H1 (cell line): ENCODE measurements at regions not wholly inside any gene's neighbourhood (a gene's known extent, or its start where the extent isn't known, plus 50 kb on each side); places are given as distances from the start of the nearest gene placed in this dataset.

Source experiments
- CTCF ChIA-PET: fragments of 300-600 bp; sonication (Branson Sonifier 250); formaldehyde crosslinking; loops from one replicate; lab custom pipeline; 2021; ENCODE audit not compliant: partially characterized antibody; lab: Charles Lee
- POLR2A ChIA-PET: fragments of 300-600 bp; sonication (Branson Sonifier 250); formaldehyde crosslinking; loops from one replicate; lab custom pipeline; 2021; ENCODE audit warnings: inconsistent platforms; ENCODE audit not compliant: partially characterized antibody; lab: Charles Lee
- DNase-seq, 2 experiments: peaks; one replicate each; pipeline versions ENCODE4 v3.0.0 to v3.0.0-alpha.2; 2010 to 2022; ENCODE audit warnings: low spot score in 2 of 2, low read depth in 1 of 2, mixed read lengths in 1 of 2
- FAIRE-seq: peaks from 2 replicates; lab custom pipeline; 2011; peaks lifted over from hg19 to GRCh38; lab: Jason Lieb, UNC
- H2AFZ ChIP-seq: 2 replicates; pipeline ENCODE4 v1.8.1; 2012; ENCODE audit warnings: low read length, inconsistent platforms
- H2AK5ac ChIP-seq: 2 replicates; pipeline ENCODE4 v1.6.1; 2013; ENCODE audit warnings: low read depth, low read length
- H2BK120ac ChIP-seq: replicated peaks from 2 replicates; pipeline ENCODE3; 2013; ENCODE audit warnings: low read depth, low read length, inconsistent platforms
- H2BK12ac ChIP-seq: 2 replicates; pipeline ENCODE4 v1.6.1; 2013; ENCODE audit warnings: low read depth, low read length
- H2BK15ac ChIP-seq: 2 replicates; pipeline ENCODE4 v1.6.1; 2013; ENCODE audit warnings: low read length
- H2BK20ac ChIP-seq: 2 replicates; pipeline ENCODE4 v1.6.1; 2013; ENCODE audit warnings: low read length
- H2BK5ac ChIP-seq: 2 replicates; pipeline ENCODE4 v1.6.1; 2013; ENCODE audit warnings: low read depth, low read length
- H3K14ac ChIP-seq: 2 replicates; pipeline ENCODE4 v1.6.1; 2013; ENCODE audit warnings: inconsistent platforms; ENCODE audit not compliant: insufficient read length
- H3K18ac ChIP-seq: 2 replicates; pipeline ENCODE4 v1.6.1; 2013; ENCODE audit warnings: low read length; ENCODE audit errors: extremely low read depth
- H3K23ac ChIP-seq: 2 replicates; pipeline ENCODE4 v1.6.1; 2013; ENCODE audit warnings: inconsistent platforms; ENCODE audit not compliant: insufficient read length
- H3K23me2 ChIP-seq: 2 replicates; pipeline ENCODE4 v1.6.1; 2013; ENCODE audit warnings: low read depth, low read length
- H3K27ac ChIP-seq: 2 replicates; pipeline ENCODE4 v1.6.1; 2011; ENCODE audit warnings: low read depth, low read length, inconsistent platforms
- H3K27me3 ChIP-seq, 4 experiments: replicated peaks in 1 of 4; 1 replicate in 1 of 4; 2 replicates in 3 of 4; pipeline versions ENCODE4 v1.6.1 to v1.8.1; 2011 to 2013; ENCODE audit warnings: low read length in 3 of 4, mild to moderate bottlenecking in 3 of 4, inconsistent platforms in 2 of 4, mixed read lengths in 2 of 4, moderate library complexity in 1 of 4; ENCODE audit not compliant: control insufficient read depth in 3 of 4, insufficient read depth in 3 of 4; ENCODE audit errors: extremely low read depth in 1 of 4
- H3K36me3 ChIP-seq, 4 experiments: 2 replicates each; pipeline versions ENCODE4 v1.6.1 to v1.8.1; 2011 to 2013; ENCODE audit warnings: mild to moderate bottlenecking in 4 of 4, low read length in 3 of 4, moderate library complexity in 2 of 4, control low read depth in 1 of 4, inconsistent platforms in 1 of 4; ENCODE audit not compliant: insufficient read depth in 4 of 4, control insufficient read depth in 2 of 4
- H3K4ac ChIP-seq: replicated peaks from 2 replicates; pipeline ENCODE3; 2013; ENCODE audit warnings: low read length, low read depth, mixed read lengths, inconsistent platforms; ENCODE audit not compliant: insufficient read length
- H3K4me1 ChIP-seq, 4 experiments: replicated peaks in 1 of 4; 1 replicate in 1 of 4; 2 replicates in 3 of 4; pipeline versions ENCODE4 v1.6.1 to v1.8.1; 2011 to 2013; ENCODE audit warnings: low read length in 3 of 4, inconsistent platforms in 2 of 4, mixed read lengths in 1 of 4; ENCODE audit not compliant: insufficient read depth in 4 of 4, control insufficient read depth in 3 of 4
- H3K4me2 ChIP-seq, 2 experiments: 2 replicates each; pipeline versions ENCODE4 v1.6.1 to v1.8.1; 2011 to 2013; ENCODE audit warnings: low read depth in 2 of 2, low read length in 2 of 2, control low read depth in 1 of 2, inconsistent platforms in 1 of 2, mild to moderate bottlenecking in 1 of 2; ENCODE audit not compliant: insufficient read depth in 1 of 2
- H3K4me3 ChIP-seq, 4 experiments: fragments of 200-600, 300-600 bp in 1 of 4; sonication (generic), shearing (Covaris generic), sonication (Bioruptor Twin) in 1 of 4; 2 replicates each; pipeline versions ENCODE4 v1.5.1 to v1.8.1; 2011 to 2016; ENCODE audit warnings: low read length in 4 of 4, low read depth in 3 of 4, control low read depth in 2 of 4, inconsistent platforms in 2 of 4, mild to moderate bottlenecking in 2 of 4, mixed read lengths in 1 of 4, moderate library complexity in 1 of 4; ENCODE audit not compliant: insufficient read depth in 2 of 4; ENCODE audit errors: extremely low read depth in 1 of 4
- H3K56ac ChIP-seq: replicated peaks from 2 replicates; pipeline ENCODE3; 2013; ENCODE audit warnings: low read depth, mild to moderate bottlenecking, mixed read lengths, low read length, inconsistent platforms; ENCODE audit not compliant: insufficient read length
- H3K79me1 ChIP-seq: 2 replicates; pipeline ENCODE4 v1.6.1; 2013; ENCODE audit warnings: low read depth, low read length, control low read depth
- H3K79me2 ChIP-seq, 2 experiments: 2 replicates each; pipeline versions ENCODE4 v1.6.1 to v1.8.1; 2012 to 2013; ENCODE audit warnings: low read length in 2 of 2, mild to moderate bottlenecking in 2 of 2, inconsistent platforms in 1 of 2; ENCODE audit not compliant: insufficient read depth in 2 of 2, control insufficient read depth in 1 of 2
- H3K9ac ChIP-seq, 4 experiments: replicated peaks in 1 of 4; 1 replicate in 1 of 4; 2 replicates in 3 of 4; pipeline versions ENCODE4 v1.6.1 to v1.8.1; 2011 to 2013; ENCODE audit warnings: low read depth in 3 of 4, low read length in 3 of 4, control low read depth in 2 of 4, mild to moderate bottlenecking in 2 of 4, moderate library complexity in 2 of 4, inconsistent platforms in 1 of 4; ENCODE audit errors: extremely low read depth in 1 of 4
- H3K9me3 ChIP-seq, 2 experiments: 2 replicates each; pipeline versions ENCODE4 v1.6.1 to v1.8.1; 2012 to 2013; ENCODE audit warnings: mild to moderate bottlenecking in 2 of 2, moderate library complexity in 2 of 2, control low read depth in 1 of 2, inconsistent platforms in 1 of 2, low read depth in 1 of 2, low read length in 1 of 2, mixed read lengths in 1 of 2; ENCODE audit not compliant: insufficient read depth in 2 of 2
- H4K20me1 ChIP-seq, 2 experiments: replicated peaks in 1 of 2; 2 replicates each; pipeline versions ENCODE3 to v1.8.1; 2011 to 2013; ENCODE audit warnings: inconsistent platforms in 2 of 2, low read length in 2 of 2, mild to moderate bottlenecking in 1 of 2; ENCODE audit not compliant: insufficient read depth in 2 of 2, control insufficient read depth in 1 of 2
- H4K5ac ChIP-seq: 2 replicates; pipeline ENCODE4 v1.6.1; 2013; ENCODE audit warnings: low read length, low read depth, mixed read lengths, inconsistent platforms; ENCODE audit not compliant: insufficient read length
- H4K8ac ChIP-seq: 2 replicates; pipeline ENCODE4 v1.8.0; 2013; ENCODE audit warnings: mild to moderate bottlenecking, moderate library complexity, low read length, inconsistent platforms; ENCODE audit not compliant: insufficient read depth; ENCODE audit errors: extremely low read depth
- H4K91ac ChIP-seq: replicated peaks from 2 replicates; pipeline ENCODE3; 2013; ENCODE audit warnings: low read length, mixed read lengths, inconsistent platforms; ENCODE audit not compliant: insufficient read length
- ASH2L ChIP-seq: fragments of 200-600, 300-600 bp; sonication (generic); IDR thresholded peaks from one replicate; pipeline ENCODE4 v1.7.1; 2017; ENCODE audit warnings: low read length
- BRCA1 ChIP-seq: IDR thresholded peaks from 2 replicates; pipeline ENCODE4 v1.6.1; 2012; ENCODE audit warnings: low read depth, low read length, improper control_type of control experiment
- CHD2 ChIP-seq: IDR thresholded peaks from 2 replicates; pipeline ENCODE4 v1.6.1; 2012; ENCODE audit warnings: low read length, improper control_type of control experiment
- CTCF ChIP-seq, 3 experiments: IDR thresholded peaks; 1 replicate in 2 of 3; 2 replicates in 1 of 3; pipeline versions ENCODE4 v1.5.1 to v1.6.1; 2011; ENCODE audit warnings: low read length in 3 of 3, mild to moderate bottlenecking in 3 of 3, inconsistent platforms in 2 of 3, low read depth in 1 of 3, moderate library complexity in 1 of 3; ENCODE audit not compliant: insufficient read depth in 1 of 3; ENCODE audit errors: control extremely low read depth in 1 of 3
- MAFK ChIP-seq: IDR thresholded peaks from 2 replicates; pipeline ENCODE4 v1.6.1; 2012; ENCODE audit warnings: low read depth, mild to moderate bottlenecking, improper control_type of control experiment, low read length
- YY1 ChIP-seq: IDR thresholded peaks from 2 replicates; pipeline ENCODE4 v1.6.1; 2011; ENCODE audit warnings: low read depth, mild to moderate bottlenecking, low read length
- WGBS, 2 experiments: shearing (Covaris generic) in 1 of 2; methylation state at CpG; one replicate each; pipeline versions ENCODE4 v1.1.6 to v1.1.7; 2013 to 2015; ENCODE audit warnings: low lambda C conversion rate in 2 of 2, mixed read lengths in 2 of 2, inconsistent platforms in 1 of 2, low coverage in 1 of 2, missing lambda C conversion rate in 1 of 2; ENCODE audit not compliant: insufficient replicate concordance in 2 of 2, insufficient coverage in 1 of 2, insufficient read length in 1 of 2; ENCODE audit errors: extremely low coverage in 1 of 2, missing lambda C conversion rate in 1 of 2; 5-methylcytosine and 5-hydroxymethylcytosine counted together

GRCh38 chr3:153901152-153901551 is 220.0 kb upstream of the ARHGEF26 start:
- no peak overlapping the region for H2AFZ ChIP-seq
- 98% methylated on average over 2 of the region's 2 CpGs; no CpG with 5 or more reads in 1 of the 2 experiments for WGBS, 2 experiments

More at GRCh38 chr3:153901152-153901551, 220.0 kb upstream of the ARHGEF26 start:
- Histone ChIP-seq H3K4me2 (no peak overlapping the region), H2AK5ac (no peak overlapping the region), H3K4me3 (no peak overlapping the region), H3K27ac (no peak overlapping the region), H2BK15ac (no peak overlapping the region), H3K9ac (no peak overlapping the region), H2BK12ac (no peak overlapping the region), H3K36me3 (no peaks in the 10 kb centered on the region), H3K23ac (no peak overlapping the region), H2BK20ac (no peak overlapping the region), H2BK120ac (no peak overlapping the region), H3K23me2 (no peaks in the 10 kb centered on the region), H3K27me3 (no peaks in the 10 kb centered on the region), H3K56ac (no peak overlapping the region), H3K14ac (no peak overlapping the region), H4K8ac (no peak overlapping the region), H3K4me1 (no peaks in the 10 kb centered on the region; a peak in 1 of 7 replicates), H3K18ac (no peak overlapping the region), H3K79me2 (no peaks in the 10 kb centered on the region), H4K20me1 (no peaks in the 10 kb centered on the region), H3K4ac (no peak overlapping the region), H4K91ac (no peak overlapping the region), H3K79me1 (no peaks in the 10 kb centered on the region), H2BK5ac (no peak overlapping the region), H4K5ac (no peak overlapping the region), H3K9me3 (no peaks in the 10 kb centered on the region)
- FAIRE-seq (no peak), DNase-seq (no peak)
- POLR2A ChIA-PET = interaction anchor here (0.6 kb wide), 1 partner anchor 44 kb away, joined by 3 read pairs; no protein-coding TSS in a partner anchor
- TF ChIP-seq ASH2L = no peak
- TF ChIP-seq MAFK = no peak
- no peak for TF ChIP-seq BRCA1
- TF ChIP-seq YY1 = no peak
- no peak for TF ChIP-seq CHD2
- TF ChIP-seq CTCF (IDR thresholded peaks at IDR 0.05; ENCODE audit: control extremely low read depth in 1 of 3, insufficient read depth in 1 of 3, low read depth in 1 of 3, low read length in 3 of 3) = no peak
- CTCF ChIA-PET = interaction anchor here (2.4 to 3.0 kb wide), 2 partner anchors 11 to 116 kb away, joined by 6 to 11 read pairs; no protein-coding TSS in a partner anchor
